Activated B cell treated with CpG ODN at 0.5 μM for 24 hours (primary cell): ENCODE measurements at regions not wholly inside any gene's neighbourhood (a gene's known extent, or its start where the extent isn't known, plus 50 kb on each side); places are given as distances from the start of the nearest gene placed in this dataset.

Experiments used
- ATAC-seq: fragments of 200-7000 bp; cut with Tn5 transposase; one replicate; pipeline ENCODE4 v1.10.0; 2021; ENCODE audit warnings: low read depth, mild to moderate bottlenecking, moderate library complexity
- CTCF ChIA-PET: fragments of 350-600 bp; sonication (Branson Sonifier 250); formaldehyde crosslinking; loops from one replicate; lab custom pipeline; 2021; ENCODE audit warnings: antibody characterized with exemption; lab: Charles Lee
- POLR2A ChIA-PET: fragments of 350-600 bp; sonication (Branson Sonifier 250); formaldehyde crosslinking; loops from one replicate; lab custom pipeline; 2021; ENCODE audit warnings: antibody characterized with exemption; lab: Charles Lee
- DNase-seq: peaks from one replicate; pipeline ENCODE4 v3.0.0; 2022
- H3K27ac Mint-ChIP-seq: one replicate; pipeline ENCODE4 v1.8.0; 2020; ENCODE audit warnings: mixed read lengths
- H3K27me3 Mint-ChIP-seq: one replicate; pipeline ENCODE4 v1.8.0; 2021; ENCODE audit warnings: mixed read lengths
- H3K36me3 Mint-ChIP-seq: one replicate; pipeline ENCODE4 v1.8.0; 2021; ENCODE audit warnings: low read depth, mixed read lengths
- H3K4me1 Mint-ChIP-seq: one replicate; pipeline ENCODE4 v1.8.0; 2021; ENCODE audit warnings: mixed read lengths
- H3K4me3 Mint-ChIP-seq: one replicate; pipeline ENCODE4 v1.8.0; 2020; ENCODE audit warnings: mild to moderate bottlenecking, mixed read lengths
- H3K9me3 Mint-ChIP-seq: one replicate; pipeline ENCODE4 v1.8.0; 2020; ENCODE audit warnings: mixed read lengths
- intact Hi-C: fragments of 100-400 bp; cut with micrococcal nuclease; formaldehyde crosslinking; loops from one replicate; pipeline ENCODE4 v1.15.1; 2024
- TF ChIP-seq, protein P1 (sequence below): fragments of 200-600 bp; IDR thresholded peaks from one replicate; pipeline ENCODE4 v1.8.0; 2022; ENCODE audit warnings: antibody characterized with exemption, mild to moderate bottlenecking

GRCh38 chr5:167577616-167578015, 713.8 kb upstream of the WWC1 start:
- TF ChIP-seq, protein P1, sequence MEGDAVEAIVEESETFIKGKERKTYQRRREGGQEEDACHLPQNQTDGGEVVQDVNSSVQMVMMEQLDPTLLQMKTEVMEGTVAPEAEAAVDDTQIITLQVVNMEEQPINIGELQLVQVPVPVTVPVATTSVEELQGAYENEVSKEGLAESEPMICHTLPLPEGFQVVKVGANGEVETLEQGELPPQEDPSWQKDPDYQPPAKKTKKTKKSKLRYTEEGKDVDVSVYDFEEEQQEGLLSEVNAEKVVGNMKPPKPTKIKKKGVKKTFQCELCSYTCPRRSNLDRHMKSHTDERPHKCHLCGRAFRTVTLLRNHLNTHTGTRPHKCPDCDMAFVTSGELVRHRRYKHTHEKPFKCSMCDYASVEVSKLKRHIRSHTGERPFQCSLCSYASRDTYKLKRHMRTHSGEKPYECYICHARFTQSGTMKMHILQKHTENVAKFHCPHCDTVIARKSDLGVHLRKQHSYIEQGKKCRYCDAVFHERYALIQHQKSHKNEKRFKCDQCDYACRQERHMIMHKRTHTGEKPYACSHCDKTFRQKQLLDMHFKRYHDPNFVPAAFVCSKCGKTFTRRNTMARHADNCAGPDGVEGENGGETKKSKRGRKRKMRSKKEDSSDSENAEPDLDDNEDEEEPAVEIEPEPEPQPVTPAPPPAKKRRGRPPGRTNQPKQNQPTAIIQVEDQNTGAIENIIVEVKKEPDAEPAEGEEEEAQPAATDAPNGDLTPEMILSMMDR = no peak
- Mint-ChIP-seq H3K27ac (no peak overlapping the region), H3K4me1 (no peaks in the 10 kb centered on the region), H3K27me3 (peaks cover 4% of the 10 kb centered on the region), H3K36me3 (no peaks in the 10 kb centered on the region), H3K4me3 (no peak overlapping the region), H3K9me3 (no peaks in the 10 kb centered on the region)
- DNase-seq (no peak), ATAC-seq (no peak)
- CTCF ChIA-PET = no interaction called here
- intact Hi-C loops = no loop called here
- POLR2A ChIA-PET = no interaction called here

- TF ChIP-seq, protein P1 = no peak
- ATAC-seq (no peak), DNase-seq (no peak)
- intact Hi-C loops = no loop called here
- no peak overlapping the region for H3K4me3 Mint-ChIP-seq
- no peak overlapping the region for H3K27ac Mint-ChIP-seq
- ChIA-PET CTCF (no interaction called here), POLR2A (no interaction called here)
- peaks cover 4% of the 10 kb centered on the region for H3K27me3 Mint-ChIP-seq
- H3K4me1 Mint-ChIP-seq = no peaks in the 10 kb centered on the region
- no peaks in the 10 kb centered on the region for H3K36me3 Mint-ChIP-seq
- H3K9me3 Mint-ChIP-seq = peaks cover 5% of the 10 kb centered on the region
Observed at GRCh38 chr5:167578977-167579692, 712.3 kb upstream of the WWC1 start.

DNA sequence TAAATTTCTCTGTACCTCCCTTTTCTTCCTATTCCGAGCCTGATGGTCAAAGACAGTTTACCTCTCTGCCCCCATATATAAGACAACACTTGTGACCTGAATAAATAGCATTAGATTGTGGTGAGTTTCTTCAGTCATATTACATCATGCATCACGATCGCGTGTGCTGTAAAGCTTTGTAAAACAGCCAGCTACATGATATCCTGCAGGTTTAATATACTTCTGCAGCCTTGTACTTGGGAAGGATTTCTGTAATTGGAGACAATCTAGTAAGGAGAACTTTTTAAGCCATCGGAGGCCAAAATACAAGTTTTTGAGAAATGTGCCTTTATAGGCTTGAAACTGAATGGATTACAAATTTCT, 711.8 kb upstream of the WWC1 start:
- no peak for ATAC-seq
- H3K9me3 Mint-ChIP-seq = peaks cover 5% of the 10 kb centered on the region
- CTCF ChIA-PET = no interaction called here
- H3K4me3 Mint-ChIP-seq = no peak overlapping the region
- intact Hi-C loops = no loop called here
- no peaks in the 10 kb centered on the region for H3K36me3 Mint-ChIP-seq
- POLR2A ChIA-PET = no interaction called here
- TF ChIP-seq, protein P1 = no peak
- no peaks in the 10 kb centered on the region for H3K4me1 Mint-ChIP-seq
- no peak for DNase-seq
- H3K27ac Mint-ChIP-seq = no peak overlapping the region
- H3K27me3 Mint-ChIP-seq = no peaks in the 10 kb centered on the region

- CTCF ChIA-PET = no interaction called here
- Mint-ChIP-seq H3K4me3 (no peak overlapping the region), H3K27me3 (no peaks in the 10 kb centered on the region), H3K4me1 (no peaks in the 10 kb centered on the region), H3K9me3 (peaks cover 5% of the 10 kb centered on the region), H3K36me3 (no peaks in the 10 kb centered on the region), H3K27ac (no peak overlapping the region)
- DNase-seq (no peak), ATAC-seq (no peak)
- intact Hi-C loops = no loop called here
- TF ChIP-seq, protein P1 = no peak
- POLR2A ChIA-PET = no interaction called here
Observed at GRCh38 chr5:167580608-167581007, 710.8 kb upstream of the WWC1 start.

DNA sequence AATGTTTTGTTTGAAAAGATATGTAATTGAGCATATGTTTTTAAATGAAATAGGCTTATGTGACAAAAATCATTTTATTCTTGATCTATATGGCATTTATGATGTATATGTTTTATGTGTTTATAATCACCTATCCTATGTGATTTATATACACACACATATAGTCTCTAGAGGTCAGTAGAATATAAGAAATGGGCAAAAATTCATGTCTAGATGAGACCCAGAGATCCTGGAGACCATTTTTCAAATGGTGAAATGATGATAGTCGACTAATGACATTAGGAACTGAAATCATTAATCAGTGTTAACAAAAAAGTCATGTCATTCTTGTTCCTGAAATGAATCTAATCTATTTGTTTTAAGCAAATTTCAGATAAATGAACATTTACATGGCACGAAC, 709.2 kb upstream of the WWC1 start:
- ChIA-PET POLR2A (no interaction called here), CTCF (no interaction called here)
- Mint-ChIP-seq H3K36me3 (no peaks in the 10 kb centered on the region), H3K27me3 (no peaks in the 10 kb centered on the region), H3K9me3 (peaks cover 5% of the 10 kb centered on the region), H3K4me3 (no peak overlapping the region), H3K27ac (no peak overlapping the region), H3K4me1 (no peaks in the 10 kb centered on the region)
- DNase-seq = no peak
- intact Hi-C loops = no loop called here
- no peak for ATAC-seq
- TF ChIP-seq, protein P1 = no peak
